A549 (cell line): ENCODE measurements at regions not wholly inside any gene's neighbourhood (a gene's known extent, or its start where the extent isn't known, plus 50 kb on each side); places are given as distances from the start of the nearest gene placed in this dataset.

Source experiments
- ATAC-seq, 2 experiments: fragments of 200-7000 bp in 1 of 2; fragments of >200 bp in 1 of 2; cut with Nextera tagmentation in 1 of 2; cut with Tn5 transposase in 1 of 2; 3 replicates each; pipeline versions ENCODE4 v1.8.0 to v1.9.1; 2018 to 2020; ENCODE audit warnings: mild to moderate bottlenecking in 1 of 2, moderate library complexity in 1 of 2
- CTCF ChIA-PET: fragments of 300-600 bp; sonication (Branson Sonifier 250); formaldehyde crosslinking; extraction: SDS; loops from one replicate; lab custom pipeline; 2021; ENCODE audit warnings: antibody characterized with exemption, inconsistent platforms; lab: Yijun Ruan, JAX
- POLR2A ChIA-PET: fragments of 350-600 bp; formaldehyde crosslinking; extraction: SDS; loops from one replicate; lab custom pipeline; 2021; ENCODE audit warnings: antibody characterized with exemption, inconsistent platforms; lab: Yijun Ruan, JAX
- DNase-seq, 2 experiments: peaks; one replicate each; pipeline versions ENCODE4 v3.0.0 to v3.0.0-alpha.2; 2011 to 2016; ENCODE audit warnings: low read depth in 1 of 2, low spot score in 1 of 2
- FAIRE-seq: peaks from 2 replicates; lab custom pipeline; 2011; peaks lifted over from hg19 to GRCh38; lab: Jason Lieb, UNC
- H3K27ac ChIP-seq, 2 experiments: fragments of >200 bp; sonication (Bioruptor Twin); formaldehyde crosslinking; 3 replicates each; pipeline ENCODE4 v1.5.1; 2016 to 2017
- H3K4me1 ChIP-seq: fragments of >200 bp; sonication (Bioruptor Twin); formaldehyde crosslinking; 3 replicates; pipeline ENCODE4 v1.6.1; 2016
- H3K4me2 ChIP-seq: fragments of >200 bp; sonication (Bioruptor Twin); formaldehyde crosslinking; 3 replicates; pipeline ENCODE4 v1.6.1; 2016
- H3K4me3 ChIP-seq: fragments of >200 bp; sonication (Bioruptor Twin); formaldehyde crosslinking; 3 replicates; pipeline ENCODE4 v1.5.1; 2016
- H3K9me3 ChIP-seq: fragments of >200 bp; sonication (Bioruptor Twin); formaldehyde crosslinking; 3 replicates; pipeline ENCODE4 v1.6.1; 2016
- BHLHE40 ChIP-seq: IDR thresholded peaks from 2 replicates; pipeline ENCODE4 v1.6.1; 2012; ENCODE audit warnings: low read depth, low read length, inconsistent platforms
- CBX2 ChIP-seq: fragments of 200-600 bp; sonication (generic); IDR thresholded peaks from 2 replicates; pipeline ENCODE4 v1.6.1; 2016; ENCODE audit warnings: low read depth, mild to moderate bottlenecking, borderline replicate concordance
- CEBPB ChIP-seq, 2 experiments: fragments of >200 bp in 1 of 2; sonication (Bioruptor Twin) in 1 of 2; formaldehyde crosslinking in 1 of 2; IDR thresholded peaks; 2 replicates each; pipeline ENCODE4 v1.6.1; 2012 to 2016
- CHD4 ChIP-seq: fragments of 200-600 bp; sonication (generic); IDR thresholded peaks from 2 replicates; pipeline ENCODE4 v1.6.1; 2016; ENCODE audit warnings: antibody characterized with exemption, mild to moderate bottlenecking, borderline replicate concordance
- FOXS1 ChIP-seq: fragments of 250-450 bp; sonication (Bioruptor Pico); IDR thresholded peaks from 2 replicates; pipeline ENCODE4 v1.5.0; 2020; ENCODE audit warnings: mild to moderate bottlenecking, moderate library complexity
- HOXB13 ChIP-seq: fragments of 250-450 bp; sonication (Bioruptor Pico); IDR thresholded peaks from 2 replicates; pipeline ENCODE4 v1.5.0; 2020; ENCODE audit warnings: low read depth, mild to moderate bottlenecking, moderate library complexity
- HOXB5 ChIP-seq: fragments of 250-450 bp; sonication (Bioruptor Pico); IDR thresholded peaks from 2 replicates; pipeline ENCODE4 v1.5.0; 2020; ENCODE audit warnings: mild to moderate bottlenecking, moderate library complexity
- NPAS2 ChIP-seq: fragments of 250-450 bp; sonication (Bioruptor Pico); IDR thresholded peaks from 2 replicates; pipeline ENCODE4 v1.8.0; 2022; ENCODE audit warnings: mild to moderate bottlenecking, moderate library complexity, borderline replicate concordance
- NR3C1 ChIP-seq: fragments of >200 bp; sonication (Bioruptor Twin); formaldehyde crosslinking; IDR thresholded peaks from 3 replicates; pipeline ENCODE4 v1.6.1; 2017
- PHF8 ChIP-seq: fragments of 200-600 bp; sonication (generic); IDR thresholded peaks from 2 replicates; pipeline ENCODE4 v1.6.1; 2016; ENCODE audit warnings: low read depth, mild to moderate bottlenecking, antibody characterized with exemption, moderate library complexity, borderline replicate concordance
- POLR2A ChIP-seq: IDR thresholded peaks from 2 replicates; pipeline ENCODE4 v1.6.1; 2012; ENCODE audit warnings: mild to moderate bottlenecking, low read length
- RARB ChIP-seq: fragments of 250-450 bp; sonication (Bioruptor Pico); IDR thresholded peaks from 2 replicates; pipeline ENCODE4 v1.8.0; 2021; ENCODE audit warnings: mild to moderate bottlenecking, moderate library complexity
- RCOR1 ChIP-seq: fragments of 150-350 bp; IDR thresholded peaks from 2 replicates; pipeline ENCODE4 v1.6.1; 2014; ENCODE audit warnings: antibody characterized with exemption, low read length, low read depth
- SREBF2 ChIP-seq: fragments of 450-650 bp; IDR thresholded peaks from 2 replicates; pipeline ENCODE4 v1.6.1; 2014; ENCODE audit warnings: mild to moderate bottlenecking, moderate library complexity
- TFCP2L1 ChIP-seq: fragments of 250-450 bp; sonication (Bioruptor Pico); IDR thresholded peaks from 2 replicates; pipeline ENCODE4 v1.5.0; 2021; ENCODE audit warnings: mild to moderate bottlenecking
- TP53 ChIP-seq: fragments of 250-450 bp; sonication (Bioruptor Pico); IDR thresholded peaks from 2 replicates; pipeline ENCODE4 v1.5.0; 2021; ENCODE audit warnings: mild to moderate bottlenecking, moderate library complexity
- ZSCAN20 ChIP-seq: fragments of 250-450 bp; sonication (Bioruptor Pico); IDR thresholded peaks from 2 replicates; pipeline ENCODE4 v1.8.0; 2022; ENCODE audit warnings: mild to moderate bottlenecking, moderate library complexity
- WGBS: methylation state at CpG from one replicate; pipeline ENCODE4 v1.1.6; 2017; ENCODE audit errors: missing lambda C conversion rate; 5-methylcytosine and 5-hydroxymethylcytosine counted together
- TF ChIP-seq, protein P1 (sequence below): fragments of 150-350 bp; IDR thresholded peaks from 2 replicates; pipeline ENCODE4 v1.6.1; 2014; ENCODE audit warnings: low read depth, mild to moderate bottlenecking, low read length
- TF ChIP-seq, protein P2 (sequence below): fragments of 250-450 bp; sonication (Bioruptor Pico); IDR thresholded peaks from 2 replicates; pipeline ENCODE4 v1.5.0; 2020; ENCODE audit warnings: low read depth, mild to moderate bottlenecking, moderate library complexity
- TF ChIP-seq, protein P3 (sequence below): fragments of 250-450 bp; sonication (Bioruptor Pico); IDR thresholded peaks from 2 replicates; pipeline ENCODE4 v1.5.0; 2021; ENCODE audit warnings: mild to moderate bottlenecking, moderate library complexity, borderline replicate concordance
- TF ChIP-seq, protein P4 (sequence below): IDR thresholded peaks from 2 replicates; pipeline ENCODE4 v1.6.1; 2012

DNA sequence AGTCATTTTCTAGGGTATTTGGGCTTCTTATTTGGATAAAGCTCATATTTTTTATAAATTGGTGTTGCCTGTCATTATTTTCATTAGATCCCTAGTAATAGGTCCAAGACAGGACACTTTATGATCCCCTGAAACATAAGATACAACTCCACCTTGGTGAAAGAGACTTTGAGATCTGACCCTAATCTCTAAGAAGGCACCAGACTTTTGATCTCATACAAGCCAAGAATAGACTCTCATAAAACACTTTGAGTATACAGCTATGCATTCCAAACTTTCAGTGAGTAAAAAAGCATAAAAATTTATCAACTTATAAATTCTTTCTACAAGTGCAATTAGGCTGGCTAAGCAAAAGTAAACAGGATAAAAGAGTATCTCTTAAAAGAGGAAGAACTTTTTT, 451.2 kb downstream of the MN1 start:
- Histone ChIP-seq H3K27ac (no peak overlapping the region), H3K4me2 (no peak overlapping the region), H3K4me1 (peaks cover 4% of the 10 kb centered on the region; the same call in 1 of the 3 replicates), H3K9me3 (peaks cover 4% of the 10 kb centered on the region; the same call in 2 of the 3 replicates), H3K4me3 (no peak overlapping the region)
- FAIRE-seq (no peak), ATAC-seq (no peak), DNase-seq (no peak)
- ChIA-PET POLR2A (interaction anchor here (0.6 kb wide), 1 partner anchor 564 kb away, joined by 3 read pairs; no protein-coding TSS in a partner anchor), CTCF (no interaction called here)
- TF ChIP-seq NR3C1 (no peak), POLR2A (no peak), HOXB5 (CRISPR knock-in tag) (no peak), HOXB13 (no peak), CEBPB (IDR thresholded peaks at IDR 0.05) (no peak), RCOR1 (no peak), NPAS2 (no peak)
- TF ChIP-seq, protein P1, sequence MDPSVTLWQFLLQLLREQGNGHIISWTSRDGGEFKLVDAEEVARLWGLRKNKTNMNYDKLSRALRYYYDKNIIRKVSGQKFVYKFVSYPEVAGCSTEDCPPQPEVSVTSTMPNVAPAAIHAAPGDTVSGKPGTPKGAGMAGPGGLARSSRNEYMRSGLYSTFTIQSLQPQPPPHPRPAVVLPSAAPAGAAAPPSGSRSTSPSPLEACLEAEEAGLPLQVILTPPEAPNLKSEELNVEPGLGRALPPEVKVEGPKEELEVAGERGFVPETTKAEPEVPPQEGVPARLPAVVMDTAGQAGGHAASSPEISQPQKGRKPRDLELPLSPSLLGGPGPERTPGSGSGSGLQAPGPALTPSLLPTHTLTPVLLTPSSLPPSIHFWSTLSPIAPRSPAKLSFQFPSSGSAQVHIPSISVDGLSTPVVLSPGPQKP, result no peak

DNA sequence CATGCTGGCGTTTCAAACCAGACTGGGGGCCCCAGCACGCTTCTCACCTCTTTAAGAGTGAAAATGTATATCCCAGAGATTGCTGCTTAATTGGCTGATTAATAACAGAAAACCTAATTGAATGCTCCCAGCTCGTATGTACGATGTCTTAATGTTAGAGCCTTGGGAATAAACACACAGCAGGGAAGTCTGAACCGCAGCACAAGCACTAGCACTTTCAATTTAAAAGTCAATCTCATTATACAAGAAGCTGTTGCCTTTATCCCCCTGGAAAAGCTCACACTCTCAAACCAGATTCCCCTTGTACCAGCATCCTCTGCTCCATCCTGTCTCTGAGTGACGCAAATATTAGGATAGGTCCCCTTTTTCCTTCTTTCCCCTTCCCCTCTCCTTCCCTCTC, 449.1 kb downstream of the MN1 start:
- Histone ChIP-seq H3K9me3 (peaks cover 14% of the 10 kb centered on the region), H3K27ac (no peak overlapping the region), H3K4me3 (no peak overlapping the region), H3K4me2 (no peak overlapping the region)
- DNase-seq, result no peak
- FAIRE-seq, result no peak
- no peak for TF ChIP-seq TFCP2L1 (CRISPR knock-in tag)
- TF ChIP-seq RARB (CRISPR knock-in tag), result no peak
- no peak for TF ChIP-seq HOXB5 (CRISPR knock-in tag)
- no peak for TF ChIP-seq POLR2A
- no peak for TF ChIP-seq CBX2
- TF ChIP-seq, protein P2, sequence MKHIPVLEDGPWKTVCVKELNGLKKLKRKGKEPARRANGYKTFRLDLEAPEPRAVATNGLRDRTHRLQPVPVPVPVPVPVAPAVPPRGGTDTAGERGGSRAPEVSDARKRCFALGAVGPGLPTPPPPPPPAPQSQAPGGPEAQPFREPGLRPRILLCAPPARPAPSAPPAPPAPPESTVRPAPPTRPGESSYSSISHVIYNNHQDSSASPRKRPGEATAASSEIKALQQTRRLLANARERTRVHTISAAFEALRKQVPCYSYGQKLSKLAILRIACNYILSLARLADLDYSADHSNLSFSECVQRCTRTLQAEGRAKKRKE (CRISPR knock-in tag), result no peak
- TF ChIP-seq, all 56 proteins: peak for 0
- ATAC-seq, result no peak
- ChIA-PET POLR2A (no interaction called here), CTCF (interaction anchor here (0.9 kb wide), 1 partner anchor 8 kb away, joined by 3 read pairs; no protein-coding TSS in a partner anchor)
- peaks cover 4% of the 10 kb centered on the region; the same call in 1 of the 3 replicates for H3K4me1 ChIP-seq
- 53% methylated on average over 6 of the region's 6 CpGs for WGBS

DNA sequence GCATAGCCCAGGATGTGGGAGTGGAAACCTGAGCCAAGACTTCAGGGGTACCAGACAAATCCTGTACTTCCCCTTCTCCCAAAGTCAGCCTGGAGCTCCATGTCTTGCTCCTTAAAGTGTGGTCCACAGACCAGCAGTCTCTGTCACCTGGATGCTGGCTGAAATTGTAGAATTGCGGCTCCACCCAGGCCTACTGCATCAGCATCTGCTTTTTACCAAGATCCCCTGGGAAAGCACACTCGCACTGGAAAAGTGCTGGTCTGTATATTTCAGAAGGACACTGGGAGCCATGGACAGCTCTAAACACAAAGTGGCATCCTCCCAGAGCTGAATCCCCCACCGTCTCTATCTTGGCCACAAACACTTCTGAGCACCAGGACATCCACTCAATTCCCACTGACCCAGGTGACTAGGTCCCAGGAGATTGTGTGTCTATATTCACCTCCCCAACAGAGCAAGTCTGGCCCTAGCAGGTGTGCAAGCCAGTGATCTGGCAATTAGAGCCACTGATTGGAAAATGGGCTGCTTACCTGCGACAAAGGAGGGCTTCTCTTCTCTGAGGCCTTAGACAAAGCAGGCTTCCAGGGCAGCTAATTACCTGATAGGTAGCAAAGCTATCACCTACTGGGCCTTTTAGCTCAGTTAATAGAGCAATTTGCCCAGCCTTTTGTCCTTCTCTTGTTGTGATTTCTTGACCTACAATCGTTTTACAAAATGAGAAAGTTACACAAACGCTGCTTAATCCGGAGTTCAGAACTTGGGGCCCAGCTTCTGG, 443.3 kb downstream of the MN1 start:
- ChIA-PET CTCF (interaction anchor here (1.1 kb wide), 1 partner anchor 19 kb away, joined by 4 read pairs; no protein-coding TSS in a partner anchor), POLR2A (no interaction called here)
- ATAC-seq (no peak), DNase-seq (no peak), FAIRE-seq (no peak)
- Histone ChIP-seq H3K4me3 (no peak overlapping the region), H3K27ac (no peak overlapping the region), H3K9me3 (peaks cover 10% of the 10 kb centered on the region), H3K4me2 (no peak overlapping the region), H3K4me1 (no peaks in the 10 kb centered on the region)
- TF ChIP-seq FOXS1 (CRISPR knock-in tag) (no peak), PHF8 (no peak), CHD4 (no peak), ZSCAN20 (CRISPR knock-in tag) (no peak), SREBF2 (no peak), HOXB5 (CRISPR knock-in tag) (no peak), TP53 (no peak), BHLHE40 (no peak), CEBPB (IDR thresholded peaks at IDR 0.05) (no peak)
- TF ChIP-seq, protein P3, sequence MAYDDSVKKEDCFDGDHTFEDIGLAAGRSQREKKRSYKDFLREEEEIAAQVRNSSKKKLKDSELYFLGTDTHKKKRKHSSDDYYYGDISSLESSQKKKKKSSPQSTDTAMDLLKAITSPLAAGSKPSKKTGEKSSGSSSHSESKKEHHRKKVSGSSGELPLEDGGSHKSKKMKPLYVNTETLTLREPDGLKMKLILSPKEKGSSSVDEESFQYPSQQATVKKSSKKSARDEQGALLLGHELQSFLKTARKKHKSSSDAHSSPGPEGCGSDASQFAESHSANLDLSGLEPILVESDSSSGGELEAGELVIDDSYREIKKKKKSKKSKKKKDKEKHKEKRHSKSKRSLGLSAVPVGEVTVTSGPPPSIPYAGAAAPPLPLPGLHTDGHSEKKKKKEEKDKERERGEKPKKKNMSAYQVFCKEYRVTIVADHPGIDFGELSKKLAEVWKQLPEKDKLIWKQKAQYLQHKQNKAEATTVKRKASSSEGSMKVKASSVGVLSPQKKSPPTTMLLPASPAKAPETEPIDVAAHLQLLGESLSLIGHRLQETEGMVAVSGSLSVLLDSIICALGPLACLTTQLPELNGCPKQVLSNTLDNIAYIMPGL (CRISPR knock-in tag), result no peak
- TF ChIP-seq, protein P4, sequence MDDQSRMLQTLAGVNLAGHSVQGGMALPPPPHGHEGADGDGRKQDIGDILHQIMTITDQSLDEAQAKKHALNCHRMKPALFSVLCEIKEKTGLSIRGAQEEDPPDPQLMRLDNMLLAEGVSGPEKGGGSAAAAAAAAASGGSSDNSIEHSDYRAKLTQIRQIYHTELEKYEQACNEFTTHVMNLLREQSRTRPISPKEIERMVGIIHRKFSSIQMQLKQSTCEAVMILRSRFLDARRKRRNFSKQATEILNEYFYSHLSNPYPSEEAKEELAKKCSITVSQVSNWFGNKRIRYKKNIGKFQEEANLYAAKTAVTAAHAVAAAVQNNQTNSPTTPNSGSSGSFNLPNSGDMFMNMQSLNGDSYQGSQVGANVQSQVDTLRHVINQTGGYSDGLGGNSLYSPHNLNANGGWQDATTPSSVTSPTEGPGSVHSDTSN, result no peak
- 54% methylated on average over 6 of the region's 7 CpGs for WGBS
